NCI-H1930 (cell line): ENCODE measurements at regions not wholly inside any gene's neighbourhood (a gene's known extent, or its start where the extent isn't known, plus 50 kb on each side); places are given as distances from the start of the nearest gene placed in this dataset.

ENCODE experiments used
- DNase-seq, 2 experiments: peaks; one replicate each; lab custom pipeline; 2025; lab: John Stamatoyannopoulos, UW

DNA sequence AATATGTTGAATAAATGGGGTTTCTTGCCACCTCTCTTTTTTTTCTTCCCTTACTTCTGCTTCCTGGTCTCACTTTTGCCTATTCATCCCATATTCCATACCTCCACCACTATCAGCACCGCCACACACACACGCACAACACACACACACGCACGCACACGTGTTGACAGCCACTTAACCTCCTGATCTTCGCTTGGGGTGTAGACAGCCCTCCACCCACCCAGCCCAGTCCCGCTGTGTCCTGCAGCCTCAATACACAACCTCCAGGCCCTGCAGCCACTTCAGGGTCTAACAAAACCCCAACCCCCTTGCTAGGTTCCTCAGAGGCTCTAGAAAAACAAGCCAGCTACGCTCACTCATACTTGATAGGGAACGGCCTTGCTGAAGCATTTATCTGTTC lies 72.3 kb downstream of the LINC00237 start:
- no peak for DNase-seq

DNA sequence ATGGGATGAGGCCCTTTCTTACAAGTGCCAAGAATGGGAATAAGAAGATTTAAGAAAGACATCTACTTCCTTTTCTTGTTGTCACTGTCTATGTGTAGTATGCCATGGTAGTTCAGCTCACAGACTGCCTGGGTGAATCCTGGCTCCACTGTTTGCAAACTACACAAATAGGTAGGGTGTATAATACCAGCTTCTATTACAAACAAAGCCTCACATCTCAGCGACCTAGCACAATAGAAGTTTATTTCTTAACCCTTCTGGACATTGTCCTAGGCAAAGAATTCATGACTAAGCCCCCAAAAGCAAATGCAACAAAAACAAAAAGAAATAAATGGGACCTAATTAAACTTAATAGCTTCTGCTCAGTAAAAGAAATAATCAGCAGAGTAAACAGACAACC lies 74.5 kb downstream of the LINC00237 start:
- peak; percentile 73 to 79 for DNase-seq

DNA sequence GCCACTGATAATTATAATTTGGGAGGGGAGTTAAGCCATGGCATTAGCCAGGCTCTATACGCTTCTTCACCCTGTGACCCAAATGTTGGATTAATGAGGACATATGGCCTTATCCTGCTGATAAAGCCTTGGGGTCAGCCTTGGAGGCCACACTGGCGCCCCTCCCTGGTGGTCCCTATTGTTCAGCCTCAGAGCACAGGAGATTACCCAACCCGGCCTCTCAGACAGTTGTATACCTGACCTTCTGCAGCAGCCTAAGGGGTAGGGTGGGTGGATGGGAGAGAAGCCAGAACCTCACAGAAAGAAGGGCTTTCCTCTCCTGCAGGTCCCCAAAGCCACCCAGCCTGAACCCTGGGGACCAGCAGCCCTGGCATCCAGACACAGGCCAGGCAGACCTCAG lies 76.8 kb downstream of the LINC00237 start:
- DNase-seq: no peak

DNA sequence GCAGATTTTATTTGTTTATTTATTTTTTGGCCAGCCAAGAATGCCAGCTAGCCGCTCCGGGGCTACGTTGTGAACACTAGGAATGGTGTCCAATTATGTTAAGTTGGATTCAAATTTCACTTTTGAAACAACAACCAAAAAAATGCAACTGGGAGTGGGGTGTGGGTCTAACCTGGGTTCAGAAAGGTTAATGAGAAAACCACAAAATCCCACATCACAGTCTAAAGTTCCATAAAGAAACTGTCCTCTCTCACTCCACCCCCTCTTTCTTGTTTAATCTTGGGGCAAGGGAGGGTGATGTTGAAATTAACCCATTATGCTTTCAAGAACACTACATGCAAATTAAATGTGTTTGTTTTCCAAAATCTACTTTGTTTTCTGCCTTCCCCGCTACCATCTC lies 77.2 kb downstream of the LINC00237 start:
- DNase-seq: no peak

DNA sequence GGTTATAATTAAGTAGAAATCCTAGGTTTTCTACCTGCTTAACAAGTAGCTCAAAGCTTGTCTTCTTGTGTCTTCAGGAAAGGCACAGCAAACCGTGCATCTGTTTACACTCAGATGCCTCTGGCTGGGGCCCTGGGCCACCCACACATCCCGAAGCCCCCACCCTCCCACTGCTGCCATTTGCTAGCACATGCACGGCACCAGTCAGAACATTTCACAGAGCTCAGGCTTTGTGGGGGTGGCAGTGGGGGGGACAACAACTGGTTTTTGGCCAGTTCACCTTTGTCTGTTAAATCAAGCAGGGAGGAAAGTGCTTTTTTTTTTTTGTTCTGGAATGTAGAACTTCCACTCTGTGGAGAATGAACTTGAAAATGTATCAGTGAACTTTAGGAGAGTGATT lies 77.7 kb downstream of the LINC00237 start:
- no peak for DNase-seq

DNA sequence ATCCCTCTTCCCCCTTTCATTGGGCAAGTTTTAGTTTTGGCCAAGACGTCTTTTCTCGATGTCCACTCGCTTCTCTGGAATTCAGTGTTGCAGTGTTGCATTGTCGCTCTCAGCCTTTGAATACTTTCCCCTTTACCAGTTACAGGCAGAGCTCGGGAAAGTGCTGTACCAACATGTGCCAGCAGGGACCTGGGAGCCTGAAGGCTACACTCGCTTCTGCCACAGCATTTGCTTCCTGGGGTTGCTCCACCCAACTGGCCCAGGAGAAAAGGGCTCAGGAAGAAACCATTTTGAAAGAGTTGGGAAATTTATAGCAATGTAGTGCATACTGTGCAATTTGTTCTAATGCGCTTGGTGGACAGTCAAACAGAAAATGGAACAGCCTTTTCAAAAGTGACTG lies 78.6 kb downstream of the LINC00237 start:
- DNase-seq: peak in 1 of 2 experiments; percentile 18

DNA sequence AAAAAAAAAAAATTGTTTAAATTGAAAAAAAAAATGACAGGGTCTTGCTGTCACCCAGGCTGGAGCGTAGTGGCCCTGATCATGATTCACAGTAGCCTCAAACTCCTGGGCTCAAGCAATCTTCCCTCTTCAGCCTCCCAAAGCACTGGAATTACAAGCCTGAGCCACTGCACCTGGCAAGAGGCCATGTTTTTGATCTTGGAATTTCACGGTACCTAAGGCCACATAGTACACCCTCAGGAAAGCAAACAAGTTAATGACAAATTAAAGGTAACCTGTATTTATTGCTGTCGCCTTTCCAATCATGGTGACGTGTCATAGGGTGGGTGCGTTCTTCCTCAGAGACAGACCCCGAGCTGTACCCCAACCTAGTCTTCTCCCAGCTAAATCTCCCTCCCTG lies 79.2 kb downstream of the LINC00237 start:
- no peak for DNase-seq

DNA sequence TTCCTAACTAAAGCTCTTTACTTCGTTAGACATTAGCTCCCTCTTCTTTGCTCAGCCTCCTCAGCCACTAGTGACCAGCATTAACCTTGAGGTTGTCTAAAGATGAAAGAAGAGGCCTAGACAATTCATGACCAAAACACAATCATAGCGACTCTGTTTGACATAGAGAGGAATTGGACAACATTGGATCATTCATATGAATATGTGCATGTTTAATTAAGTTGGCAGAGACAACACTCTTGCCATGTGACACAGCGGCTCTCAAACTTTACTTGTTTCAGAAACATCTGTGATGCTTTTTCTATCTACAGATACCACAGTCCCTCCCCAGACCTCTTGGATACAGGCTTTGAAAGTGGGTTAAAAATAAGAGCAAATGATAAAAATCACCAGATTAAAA lies 81.7 kb downstream of the LINC00237 start:
- DNase-seq: no peak

DNA sequence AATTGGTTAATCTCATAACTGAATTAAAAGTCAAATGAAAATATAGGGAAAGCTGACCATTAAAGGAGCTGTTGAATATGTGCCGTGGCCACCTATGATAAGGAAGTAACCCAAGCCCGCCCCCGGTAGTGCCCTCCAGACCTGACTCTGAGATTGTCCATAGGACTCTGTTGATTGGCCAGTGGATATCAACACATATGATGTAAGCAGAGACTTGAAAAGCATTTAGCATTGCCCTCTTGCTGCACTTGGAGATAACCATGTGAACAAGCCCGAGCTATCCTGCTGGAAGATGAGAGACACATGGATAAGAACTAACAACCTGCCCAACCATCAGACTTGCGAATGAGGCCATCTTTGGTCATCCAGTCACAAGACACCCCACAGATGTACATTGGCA lies 83.2 kb downstream of the LINC00237 start:
- no peak for DNase-seq

DNA sequence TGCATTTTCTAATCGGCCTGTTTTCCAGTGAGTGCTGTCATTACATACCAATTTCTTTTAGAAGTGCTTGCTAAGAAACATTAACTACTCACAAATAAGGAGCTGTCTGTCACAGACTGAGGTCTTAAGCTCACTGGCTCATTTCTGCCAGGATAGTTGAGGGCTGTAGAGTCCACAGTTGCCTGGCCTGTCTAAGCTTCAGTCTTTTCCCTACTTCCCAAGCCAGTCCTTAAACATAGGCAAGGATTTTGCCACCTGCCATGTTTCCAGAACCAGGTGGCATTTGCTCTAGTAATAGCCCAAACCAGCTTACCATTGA lies 84.7 kb downstream of the LINC00237 start:
- DNase-seq: no peak

DNA sequence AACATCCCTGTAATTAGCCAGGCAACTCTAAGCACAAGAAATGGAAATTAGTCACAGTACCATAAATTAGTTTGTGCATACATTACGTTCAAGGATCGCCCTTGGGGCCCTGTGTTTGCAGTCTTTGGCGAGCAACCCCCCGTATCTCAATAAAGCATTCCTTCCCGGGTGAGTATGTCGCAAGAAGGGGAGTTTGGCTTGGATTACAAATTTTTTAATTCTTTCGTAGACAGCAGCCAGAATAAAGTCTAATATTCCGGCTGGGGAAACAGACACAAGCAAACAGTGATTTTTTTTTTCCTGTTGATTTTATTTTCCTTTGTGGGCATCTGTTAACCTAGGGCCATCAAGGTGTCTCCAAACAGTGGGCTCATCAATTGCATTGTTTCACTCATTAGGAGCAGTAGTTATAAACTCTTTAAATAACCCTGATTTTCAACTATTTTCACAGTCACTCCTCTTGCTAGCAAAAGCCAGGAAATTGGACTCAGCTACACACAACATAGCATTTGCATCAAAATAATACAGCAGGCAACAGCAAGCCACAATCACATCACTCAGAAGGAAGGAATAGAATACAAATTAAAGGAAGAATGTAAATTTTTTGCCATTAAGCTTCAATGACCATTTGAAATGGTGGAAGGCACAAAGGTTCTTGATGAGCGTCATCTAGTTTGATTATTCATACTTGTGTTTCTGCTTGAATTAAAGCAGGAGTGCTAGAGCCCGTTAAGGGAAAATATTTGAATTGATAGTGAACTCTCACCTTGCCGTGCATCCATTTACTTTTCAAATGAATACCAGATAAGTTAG lies 85.3 kb downstream of the LINC00237 start:
- no peak for DNase-seq

DNA sequence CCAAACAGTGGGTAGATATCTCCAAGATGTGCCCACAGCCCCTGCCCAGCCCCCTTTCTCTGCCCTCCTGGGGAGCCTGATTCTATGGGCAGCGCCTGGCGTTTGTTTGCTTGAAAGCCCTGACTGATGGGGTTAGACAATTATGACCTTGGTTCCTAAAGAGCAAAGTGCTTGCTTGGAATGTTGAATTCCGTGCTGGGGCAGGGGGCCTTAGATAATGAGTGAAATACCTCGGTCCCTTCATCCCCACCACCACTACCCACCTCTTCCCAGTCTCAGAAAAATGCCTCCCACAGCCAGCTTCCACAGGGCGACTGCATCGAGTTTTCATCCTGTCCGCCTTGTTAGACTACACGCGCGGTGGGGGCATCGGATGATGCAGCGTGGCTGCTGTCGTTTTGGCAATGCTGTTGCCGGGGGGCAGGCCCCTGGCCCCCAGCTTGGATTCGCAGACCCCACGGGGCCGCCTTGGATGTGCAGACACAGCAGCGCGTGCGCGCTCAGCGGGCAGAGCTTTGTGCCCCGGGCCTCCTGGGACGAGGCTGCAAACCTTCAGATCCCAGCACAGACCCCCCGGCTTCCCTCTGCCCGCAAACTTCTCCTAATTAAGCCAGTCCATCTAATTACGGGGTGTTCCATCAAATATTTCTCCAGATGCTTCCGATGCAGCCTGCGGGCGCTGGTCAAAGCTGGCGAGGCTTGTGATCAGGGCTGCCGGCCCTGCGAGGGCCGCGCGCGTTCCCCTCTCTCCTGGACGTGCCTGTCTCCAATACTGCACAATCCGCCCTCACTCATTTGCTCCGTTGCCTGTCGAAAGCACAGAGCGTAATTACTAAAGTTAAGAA lies 86.1 kb downstream of the LINC00237 start:
- no peak for DNase-seq

DNA sequence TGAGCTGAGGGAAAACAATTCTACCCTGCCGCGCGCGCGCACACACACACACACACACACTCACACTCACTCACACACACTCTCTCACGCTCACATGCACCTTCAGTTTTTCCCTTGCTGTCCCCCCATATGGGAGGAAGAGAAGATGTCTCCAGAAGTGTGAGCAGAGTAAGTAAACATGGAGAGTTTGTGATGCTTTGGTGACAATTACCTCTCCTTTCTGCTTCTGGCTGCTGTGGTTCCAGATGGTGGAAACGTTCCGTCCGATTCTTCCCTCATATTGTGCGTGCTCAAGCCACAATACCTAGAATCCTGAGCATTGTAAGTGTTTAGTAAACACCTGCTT lies 86.7 kb downstream of the LINC00237 start:
- no peak for DNase-seq

DNA sequence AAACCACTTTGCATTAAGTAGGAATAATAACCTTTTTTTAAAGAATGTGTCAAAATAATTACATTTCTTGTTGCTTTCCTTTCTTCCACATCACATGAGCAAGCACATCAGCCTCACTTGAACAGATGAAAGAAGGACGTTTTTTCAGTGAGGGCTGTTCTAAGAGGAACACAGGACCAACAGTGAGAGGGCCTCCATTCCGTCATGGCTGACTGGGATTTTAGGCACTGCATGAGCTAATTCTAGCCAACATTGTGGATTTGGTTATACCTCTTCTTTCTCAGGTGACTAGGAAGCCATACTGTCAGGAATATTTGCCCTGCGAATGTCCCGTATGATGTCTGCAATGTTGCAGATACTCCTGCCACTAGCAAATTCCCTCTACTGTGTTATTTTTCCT lies 87.6 kb downstream of the LINC00237 start:
- DNase-seq: no peak

DNA sequence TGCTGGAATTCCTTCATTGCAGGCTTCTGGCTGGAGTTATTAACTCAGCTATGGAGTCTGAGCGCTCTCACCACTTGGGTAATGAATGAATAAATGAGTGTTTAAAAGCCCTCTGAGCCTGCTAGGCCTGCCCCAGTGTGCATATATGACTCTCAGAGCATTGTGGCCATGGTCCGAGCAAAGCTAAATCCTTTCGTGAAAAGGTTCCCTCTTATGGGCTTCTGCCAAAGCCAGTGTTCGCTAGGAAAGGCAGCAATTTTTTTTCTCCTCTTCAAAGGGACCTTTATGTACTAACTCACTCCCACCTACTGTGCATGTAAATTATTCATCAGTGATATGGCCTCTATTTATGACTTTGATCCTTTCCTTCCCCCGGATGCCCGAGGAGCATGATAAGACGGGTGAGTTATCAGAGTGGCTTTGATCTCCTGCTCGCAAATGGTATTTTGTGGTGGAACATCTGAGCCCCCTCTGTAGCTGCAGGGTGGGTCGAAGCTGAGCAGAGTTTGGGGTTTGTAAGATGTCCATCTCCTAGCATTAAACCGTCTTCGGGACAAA lies 88.6 kb downstream of the LINC00237 start:
- no peak for DNase-seq

DNA sequence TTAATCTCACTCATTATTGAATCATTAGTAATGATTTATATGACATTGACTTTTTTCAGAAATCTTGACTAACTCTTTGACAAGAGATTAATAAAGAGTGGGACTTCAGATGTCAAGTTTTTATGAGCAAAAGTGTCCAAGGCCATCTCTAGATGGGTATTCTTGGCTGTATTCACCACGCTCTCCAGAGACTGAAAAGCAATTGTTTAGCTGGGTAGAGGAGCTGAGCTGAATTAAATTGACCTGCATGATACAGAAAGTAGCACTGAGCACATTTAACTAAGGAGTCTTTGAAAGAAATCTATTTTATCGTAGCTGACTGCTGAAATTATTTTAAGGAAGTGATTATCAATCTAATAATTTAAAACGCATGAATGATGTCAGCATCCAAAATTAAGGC lies 89.4 kb downstream of the LINC00237 start:
- DNase-seq: no peak

DNA sequence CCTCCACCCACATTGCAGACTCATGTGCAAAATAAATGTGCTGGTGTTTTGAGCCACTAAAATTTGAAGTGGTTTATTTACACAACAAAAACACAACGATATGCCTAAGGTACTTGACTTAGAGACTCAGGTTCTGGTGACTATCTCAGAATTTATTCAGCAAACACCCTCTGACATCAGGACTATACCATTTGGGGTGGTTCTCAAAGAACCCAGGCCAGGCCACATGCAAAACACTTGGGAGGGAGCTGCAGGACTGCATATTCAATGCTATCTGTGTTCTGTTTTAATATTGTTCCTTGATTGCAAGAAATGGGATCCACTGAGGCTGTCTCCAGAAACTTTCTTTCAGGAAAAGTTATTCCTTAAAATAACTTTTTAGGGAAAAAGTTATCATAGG lies 91.6 kb downstream of the LINC00237 start:
- no peak for DNase-seq

DNA sequence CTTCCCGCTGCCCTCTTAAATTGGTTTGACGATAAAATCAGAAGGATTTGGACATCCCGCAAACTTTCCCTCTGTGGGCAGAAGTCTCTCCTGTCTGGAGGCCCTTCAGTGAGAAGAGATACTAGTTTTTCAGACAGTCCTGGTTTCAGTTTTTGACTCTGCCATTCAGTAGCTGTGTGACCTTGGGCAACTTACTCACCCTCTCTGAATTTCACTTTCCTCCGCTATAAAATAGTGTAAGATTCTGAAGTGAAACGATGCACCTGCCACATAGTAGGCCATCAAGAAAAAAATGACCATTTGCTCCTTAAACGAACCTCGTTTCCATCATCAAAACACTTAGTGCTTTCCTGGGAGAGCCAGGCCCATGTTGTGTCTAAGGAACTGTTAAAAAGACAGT lies 97.2 kb downstream of the LINC00237 start:
- no peak for DNase-seq

DNA sequence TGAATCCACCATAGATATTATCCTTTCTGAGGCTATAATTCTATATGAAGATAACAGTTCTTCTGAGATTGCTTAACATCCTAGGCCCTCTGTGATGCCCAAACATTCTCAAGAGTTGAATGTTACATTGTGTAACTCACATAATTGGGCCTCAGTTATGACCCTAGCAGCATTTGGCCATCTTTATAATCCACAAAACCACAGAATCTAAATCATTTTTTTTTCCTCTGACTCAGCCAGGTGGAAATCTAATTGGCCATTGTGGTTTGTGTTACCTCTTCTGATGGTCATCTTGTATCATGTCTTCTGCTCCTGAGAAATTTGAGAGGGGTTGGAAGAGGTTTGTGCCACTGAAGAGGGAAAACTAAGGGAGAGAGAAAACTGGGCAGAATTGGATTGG lies 99.5 kb downstream of the LINC00237 start:
- no peak for DNase-seq

DNA sequence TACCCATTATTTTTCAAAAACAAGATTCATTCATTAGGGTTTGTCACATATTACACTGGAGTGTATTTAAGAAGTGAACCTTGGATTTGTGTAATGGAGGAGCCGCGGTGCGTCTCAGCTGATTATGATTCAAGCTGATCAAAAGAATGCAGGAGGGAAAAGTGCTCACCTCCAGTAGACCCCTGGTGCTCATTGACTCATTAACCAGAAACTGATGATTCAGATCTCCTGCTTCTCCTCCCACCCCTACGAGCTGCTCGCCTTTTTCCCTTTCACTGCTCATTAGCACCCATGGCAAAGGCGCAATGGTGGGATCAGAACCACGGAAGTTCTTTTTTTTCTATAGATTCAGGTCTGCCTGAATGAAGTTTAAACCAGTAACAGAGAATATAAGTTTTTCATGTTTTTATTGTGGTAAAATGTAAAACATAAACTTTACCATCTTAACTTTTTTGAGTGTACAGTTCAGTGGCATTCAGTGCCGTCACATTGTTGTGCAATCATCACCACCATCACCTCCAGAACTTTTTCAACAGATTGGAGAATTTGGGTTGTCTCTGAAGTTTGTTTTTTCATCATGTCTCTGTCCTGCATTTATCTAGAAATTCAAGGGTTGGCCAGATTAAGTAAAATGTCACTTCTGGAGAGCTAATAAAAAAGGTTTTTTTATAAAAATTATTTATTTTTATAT lies 101.6 kb downstream of the LINC00237 start:
- DNase-seq: no peak

DNA sequence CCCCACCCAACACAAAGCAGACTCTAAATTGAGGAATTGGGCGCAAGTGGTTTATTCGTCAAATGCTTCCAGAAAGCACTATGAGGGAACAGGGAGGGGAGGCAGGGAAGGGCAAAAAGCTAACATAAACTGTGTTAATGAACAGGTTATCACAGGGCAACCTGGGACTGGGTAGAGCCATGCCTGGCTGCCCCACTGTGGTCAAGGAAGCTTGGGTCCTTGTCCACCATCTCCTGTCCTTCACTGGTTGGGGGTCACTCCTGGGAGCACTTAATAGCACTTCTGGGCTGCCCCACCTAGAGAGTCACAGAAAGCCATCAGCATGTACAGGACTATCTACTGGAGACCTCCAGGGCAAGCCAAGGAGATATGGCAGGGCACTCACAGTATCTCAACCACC lies 102.3 kb downstream of the LINC00237 start:
- DNase-seq: no peak

DNA sequence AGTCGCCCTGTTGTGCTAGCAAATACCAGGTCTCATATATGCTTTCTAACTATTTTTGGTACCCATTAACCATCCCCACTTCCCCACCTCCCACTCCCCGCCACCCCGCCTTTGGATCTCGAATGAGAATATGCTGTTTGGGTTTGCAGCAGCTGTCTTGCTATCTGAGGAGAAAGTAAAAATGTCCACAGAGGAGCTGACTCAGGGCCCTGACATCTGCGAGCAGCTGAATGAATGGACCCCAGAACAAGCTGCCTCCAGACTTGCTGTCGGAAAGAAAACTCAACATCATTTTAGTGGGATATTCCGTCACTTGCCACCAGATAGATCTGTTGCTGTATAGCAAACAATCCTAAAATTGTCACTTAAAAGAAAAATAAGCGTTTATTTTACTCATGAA lies 103.7 kb downstream of the LINC00237 start:
- DNase-seq: no peak

DNA sequence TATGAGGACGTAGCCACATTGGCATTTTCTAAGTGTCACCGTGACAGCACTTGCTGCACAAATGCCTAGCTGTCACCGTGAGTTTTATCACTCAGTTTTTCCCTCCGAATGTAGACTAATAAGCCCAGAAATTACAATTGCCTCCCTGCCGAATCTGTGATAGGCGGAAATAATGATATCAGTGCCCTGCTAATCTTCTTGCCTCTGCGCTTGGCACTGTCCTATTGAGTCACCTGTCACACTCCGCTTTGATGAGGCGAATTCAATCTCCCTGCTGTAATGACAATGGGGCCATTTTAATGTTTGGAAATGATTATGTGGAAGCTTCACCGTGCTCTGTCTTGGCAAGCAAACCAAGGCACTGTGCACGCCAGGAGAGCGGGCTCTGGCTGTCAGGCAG lies 112.8 kb downstream of the LINC00237 start:
- DNase-seq: no peak
